GM12865 (cell line): ENCODE measurements at regions not wholly inside any gene's neighbourhood (a gene's known extent, or its start where the extent isn't known, plus 50 kb on each side); places are given as distances from the start of the nearest gene placed in this dataset.

Experiments used
- DNase-seq: peaks from one replicate; pipeline ENCODE4 v3.0.0; 2010; ENCODE audit warnings: low read depth
- H3K4me3 ChIP-seq: 2 replicates; pipeline ENCODE4 v1.5.1; 2011; ENCODE audit warnings: mild to moderate bottlenecking, low read depth, low read length, control low read depth
- CTCF ChIP-seq: IDR thresholded peaks from 2 replicates; pipeline ENCODE4 v1.5.1; 2011; ENCODE audit warnings: low read length, control low read depth, low read depth, inconsistent platforms; ENCODE audit not compliant: insufficient read depth; ENCODE audit errors: missing control alignments

DNA sequence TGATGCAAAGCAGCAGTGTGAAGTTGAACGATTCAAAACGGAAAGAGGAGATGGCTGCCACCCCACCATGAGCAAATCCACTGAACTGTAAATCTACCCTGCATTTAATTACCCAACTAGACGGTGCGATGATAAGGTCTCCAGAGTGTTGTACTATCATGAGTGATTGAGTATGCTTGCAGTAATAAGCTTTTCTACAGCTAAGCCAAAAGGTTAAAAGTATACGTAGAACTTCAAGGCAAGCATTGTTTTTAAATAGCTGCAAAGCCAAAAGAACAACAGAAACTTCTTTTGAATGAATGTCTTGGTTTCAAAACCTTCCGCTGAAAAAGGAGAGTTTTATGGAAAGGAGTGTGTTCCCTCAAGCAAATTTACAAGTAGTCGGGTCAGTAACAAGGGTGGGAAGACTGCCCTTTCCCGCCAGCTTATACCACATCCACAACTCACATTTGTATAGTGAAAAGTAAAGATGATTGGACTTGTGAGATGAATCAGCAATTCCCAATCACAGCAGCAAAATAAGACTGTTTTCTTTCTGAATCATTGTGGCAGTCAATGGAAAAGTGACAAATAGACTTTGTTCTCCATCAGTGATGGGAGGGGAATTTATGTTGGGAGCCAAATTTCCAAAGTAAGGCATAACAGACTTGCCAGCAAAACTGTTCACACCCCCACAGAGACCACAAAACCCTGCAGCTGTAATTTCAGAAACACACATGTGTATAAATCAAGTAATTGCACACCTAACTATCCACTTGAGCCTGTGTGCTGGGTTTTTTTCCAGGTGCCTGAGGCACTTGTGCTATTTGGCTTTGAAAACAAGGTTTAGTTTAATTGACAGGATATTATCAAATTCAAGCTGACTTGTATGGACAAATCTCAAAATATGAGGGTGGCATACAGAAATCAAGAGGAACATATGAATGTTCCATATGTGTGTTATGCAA lies 407.7 kb upstream of the GRAMD2B start:
- H3K4me3 ChIP-seq = no peak overlapping the region
- no peak for TF ChIP-seq CTCF
- DNase-seq = no peak

DNA sequence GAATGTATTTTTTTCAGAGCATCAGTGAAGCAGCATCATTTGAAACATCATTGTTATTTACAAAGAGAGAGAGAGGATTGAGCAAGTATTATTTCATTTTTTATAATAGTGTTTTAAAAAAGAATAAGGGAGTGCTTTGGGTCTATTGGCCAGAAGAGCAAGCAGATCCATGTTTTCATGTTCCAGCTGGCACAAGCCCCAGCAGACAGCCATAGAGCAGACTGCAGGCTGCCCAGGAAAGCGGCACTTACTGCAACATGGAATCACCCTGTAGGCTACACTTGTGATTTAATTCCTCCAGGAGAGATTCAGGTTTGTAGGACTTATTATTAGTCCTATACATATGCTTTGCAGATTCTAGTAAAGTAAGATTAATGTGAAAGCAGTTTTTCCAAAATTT lies 407.0 kb upstream of the GRAMD2B start:
- no peak for TF ChIP-seq CTCF
- no peak for DNase-seq
- no peak overlapping the region for H3K4me3 ChIP-seq

GRCh38 chr5:126017096-126017495 lies 406.1 kb upstream of the GRAMD2B start:
- no peak for TF ChIP-seq CTCF
- no peak for DNase-seq
- no peak overlapping the region for H3K4me3 ChIP-seq

- TF ChIP-seq CTCF = no peak
- H3K4me3 ChIP-seq = no peak overlapping the region
- no peak for DNase-seq
These were observed 402.4 kb upstream of the GRAMD2B start for GRCh38 chr5:126020770-126021169.

GRCh38 chr5:126023994-126024441 lies 399.2 kb upstream of the GRAMD2B start:
- no peak overlapping the region for H3K4me3 ChIP-seq
- DNase-seq = no peak
- no peak for TF ChIP-seq CTCF

DNA sequence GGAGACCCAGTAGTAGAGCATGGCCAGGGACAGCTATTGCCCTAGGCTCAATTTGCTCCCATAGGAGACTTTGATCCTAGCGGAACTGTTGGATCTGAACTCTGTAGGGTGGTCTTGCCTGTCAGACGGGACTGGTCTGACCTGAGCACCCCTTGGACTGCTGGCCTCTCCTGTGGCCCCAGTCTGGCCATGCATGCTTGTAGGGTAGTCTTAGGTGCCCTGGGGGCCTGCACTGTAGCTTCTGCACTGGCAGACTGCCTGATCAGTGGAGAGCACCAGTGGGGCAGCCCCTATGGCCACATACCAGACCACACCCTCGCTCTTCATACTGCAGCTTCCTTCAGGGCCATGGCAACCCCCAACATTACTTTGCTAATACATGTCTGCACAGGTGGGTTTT lies 396.1 kb upstream of the GRAMD2B start:
- DNase-seq = no peak
- TF ChIP-seq CTCF = no peak

More for the DNA sequence above, 396.1 kb upstream of the GRAMD2B start:
- no peak overlapping the region for H3K4me3 ChIP-seq
